Sigmoid colon (tissue), 4 donors: ENCODE measurements at regions not wholly inside any gene's neighbourhood (a gene's known extent, or its start where the extent isn't known, plus 50 kb on each side); places are given as distances from the start of the nearest gene placed in this dataset.

ENCODE experiments used
- CTCF ChIP-seq, 4 experiments: fragments of 450-650 bp in 3 of 4; fragments of 200-600 bp in 1 of 4; IDR thresholded peaks; one replicate each; pipeline ENCODE4 v1.5.1; 2016 to 2019; ENCODE audit warnings: antibody characterized with exemption in 4 of 4, mild to moderate bottlenecking in 3 of 4, moderate library complexity in 2 of 4
- POLR2A ChIP-seq, 2 donors: fragments of 450-650 bp; IDR thresholded peaks; one replicate each; pipeline ENCODE4 v1.6.1; 2016; ENCODE audit warnings: antibody characterized with exemption in 2 of 2, mild to moderate bottlenecking in 2 of 2, moderate library complexity in 2 of 2
- POLR2AphosphoS5 ChIP-seq, 4 donors: sonication (generic); formaldehyde crosslinking; IDR thresholded peaks; one replicate each; pipeline ENCODE4 v1.6.1; 2017; ENCODE audit warnings: antibody characterized with exemption in 4 of 4

- TF ChIP-seq POLR2A (IDR thresholded peaks at IDR 0.05), result no peak
- TF ChIP-seq CTCF (IDR thresholded peaks at IDR 0.05), result no peak
- no peak for TF ChIP-seq POLR2AphosphoS5 (IDR thresholded peaks at IDR 0.05)
These were observed 386.7 kb downstream of the TFAP2A start for GRCh38 chr6:10028222-10028621.
